PC-9 (cell line): ENCODE measurements at regions not wholly inside any gene's neighbourhood (a gene's known extent, or its start where the extent isn't known, plus 50 kb on each side); places are given as distances from the start of the nearest gene placed in this dataset.

Source experiments
- BruUV-seq: library from RNA; stranded (reverse); fragments of 400-500 nt; replicated peaks from 2 replicates; lab custom pipeline; 2021; lab: Mats Ljungman, UMichigan
- CTCF ChIA-PET: fragments of 300-600 bp; sonication (Branson Sonifier 250); formaldehyde crosslinking; loops from one replicate; lab custom pipeline; 2022; ENCODE audit warnings: antibody characterized with exemption; lab: Charles Lee
- POLR2A ChIA-PET: fragments of 300-600 bp; sonication (Branson Sonifier 250); formaldehyde crosslinking; loops from one replicate; lab custom pipeline; 2022; ENCODE audit warnings: antibody characterized with exemption; ENCODE audit not compliant: unreplicated experiment; lab: Charles Lee
- DNase-seq, 2 experiments: peaks; one replicate each; pipeline versions ENCODE4 v3.0.0 to v3.0.0-alpha.2; 2015 to 2022; ENCODE audit warnings: mixed read lengths in 1 of 2
- H2AFZ ChIP-seq: fragments of 200-600 bp; sonication (generic); 2 replicates; pipeline ENCODE4 v1.8.1; 2017; ENCODE audit warnings: antibody characterized with exemption
- H3F3A ChIP-seq: fragments of 200-600 bp; sonication (generic); 2 replicates; pipeline ENCODE4 v1.8.1; 2017; ENCODE audit warnings: antibody characterized with exemption, mild to moderate bottlenecking, low read depth; ENCODE audit not compliant: insufficient read depth
- H3K27ac ChIP-seq: fragments of 200-600 bp; sonication (generic); 2 replicates; pipeline ENCODE4 v1.6.1; 2016; ENCODE audit warnings: mixed run types
- H3K27me3 ChIP-seq: fragments of 200-600 bp; sonication (generic); 2 replicates; pipeline ENCODE4 v1.6.1; 2016; ENCODE audit warnings: low read depth, mixed run types; ENCODE audit not compliant: insufficient read depth
- H3K36me3 ChIP-seq: fragments of 200-600 bp; sonication (generic); 2 replicates; pipeline ENCODE4 v1.6.1; 2016; ENCODE audit warnings: low read depth, mixed run types
- H3K4me1 ChIP-seq: fragments of 200-600 bp; sonication (generic); replicated peaks from 2 replicates; pipeline ENCODE4 v1.6.1; 2016; ENCODE audit warnings: mixed run types; ENCODE audit not compliant: insufficient read depth
- H3K4me2 ChIP-seq: fragments of 200-600 bp; sonication (generic); 2 replicates; pipeline ENCODE4 v1.6.1; 2017; ENCODE audit warnings: mixed run types
- H3K4me3 ChIP-seq: fragments of 200-600 bp; sonication (generic); 2 replicates; pipeline ENCODE4 v1.6.1; 2016; ENCODE audit warnings: mixed run types
- H3K79me2 ChIP-seq: fragments of 200-600 bp; sonication (generic); 2 replicates; pipeline ENCODE4 v1.6.1; 2017; ENCODE audit warnings: low read depth, mixed run types
- H3K9me2 ChIP-seq: fragments of 200-600 bp; sonication (generic); 2 replicates; pipeline ENCODE4 v1.8.1; 2017; ENCODE audit warnings: mild to moderate bottlenecking; ENCODE audit not compliant: insufficient read depth
- H3K9me3 ChIP-seq: fragments of 200-600 bp; sonication (generic); 2 replicates; pipeline ENCODE4 v1.8.1; 2016; ENCODE audit warnings: low read depth; ENCODE audit not compliant: insufficient read depth
- H4K20me1 ChIP-seq: fragments of 200-600 bp; sonication (generic); 2 replicates; pipeline ENCODE4 v1.8.1; 2017; ENCODE audit not compliant: insufficient read depth
- EZH2 ChIP-seq: fragments of 200-600 bp; sonication (generic); IDR thresholded peaks from 2 replicates; pipeline ENCODE4 v1.8.0; 2017; ENCODE audit warnings: antibody characterized with exemption, low read depth
- intact Hi-C: fragments of 100-400 bp; cut with micrococcal nuclease; formaldehyde crosslinking; loops from one replicate; pipeline ENCODE4 v1.10.0; 2022; ENCODE audit not compliant: unreplicated experiment
- TF ChIP-seq, protein P1 (sequence below): fragments of 200-600 bp; sonication (generic); conservative IDR thresholded peaks from 2 replicates; pipeline ENCODE4 v1.6.1; 2017; ENCODE audit warnings: mixed run types, antibody characterized with exemption, mild to moderate bottlenecking, moderate library complexity

DNA sequence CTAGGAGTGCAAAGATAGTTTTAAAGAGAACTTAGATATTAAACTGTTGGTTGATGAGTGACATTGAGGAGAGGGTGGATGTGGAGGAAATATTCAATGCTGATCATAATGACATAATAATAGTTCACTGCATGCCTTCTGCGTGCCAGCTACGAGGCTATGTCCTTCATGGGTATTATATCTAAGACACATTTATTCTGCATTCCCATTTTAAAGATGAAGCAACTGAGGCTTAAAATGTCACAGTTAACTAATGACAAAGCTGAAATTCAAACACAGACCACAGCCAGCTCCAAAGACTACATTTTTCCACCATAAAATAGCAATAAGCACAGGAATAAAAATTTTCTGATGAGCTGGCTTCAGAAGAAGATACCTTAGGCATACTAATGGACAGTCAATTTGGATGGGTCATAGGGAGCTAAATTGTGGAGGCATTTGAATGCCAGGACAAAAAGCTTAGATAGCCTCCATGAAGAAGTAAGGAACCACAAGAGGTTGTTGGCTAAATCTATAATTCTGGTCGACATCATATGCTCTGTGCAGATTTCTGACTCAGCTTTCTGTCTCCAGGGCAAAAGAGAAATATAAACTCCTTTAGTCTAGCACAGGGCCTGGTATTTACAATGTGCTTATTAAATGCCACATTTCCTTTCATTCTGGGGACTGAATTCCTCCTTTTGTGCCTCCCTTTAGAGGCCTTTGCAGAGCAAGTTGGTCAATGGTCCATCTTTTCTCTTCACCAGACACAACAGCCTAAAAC is 71.2 kb upstream of the NRIP1 start:
- Histone ChIP-seq H3F3A (no peaks in the 10 kb centered on the region), H3K4me1 (peaks cover 9% of the 10 kb centered on the region; the same call in 1 of the 2 replicates), H3K4me3 (no peak overlapping the region), H3K4me2 (no peak overlapping the region), H3K36me3 (no peaks in the 10 kb centered on the region), H3K79me2 (no peaks in the 10 kb centered on the region), H2AFZ (no peak overlapping the region), H4K20me1 (no peaks in the 10 kb centered on the region), H3K27ac (no peak overlapping the region), H3K9me3 (no peaks in the 10 kb centered on the region), H3K9me2 (no peaks in the 10 kb centered on the region), H3K27me3 (no peaks in the 10 kb centered on the region)
- POLR2A ChIA-PET = no interaction called here
- no peak for DNase-seq
- intact Hi-C loops = no loop called here
- no TSS peak for BruUV-seq
- CTCF ChIA-PET = interaction anchor here (0.7 kb wide), 1 partner anchor 92 kb away, joined by 3 read pairs; no protein-coding TSS in a partner anchor
- TF ChIP-seq, protein P1, sequence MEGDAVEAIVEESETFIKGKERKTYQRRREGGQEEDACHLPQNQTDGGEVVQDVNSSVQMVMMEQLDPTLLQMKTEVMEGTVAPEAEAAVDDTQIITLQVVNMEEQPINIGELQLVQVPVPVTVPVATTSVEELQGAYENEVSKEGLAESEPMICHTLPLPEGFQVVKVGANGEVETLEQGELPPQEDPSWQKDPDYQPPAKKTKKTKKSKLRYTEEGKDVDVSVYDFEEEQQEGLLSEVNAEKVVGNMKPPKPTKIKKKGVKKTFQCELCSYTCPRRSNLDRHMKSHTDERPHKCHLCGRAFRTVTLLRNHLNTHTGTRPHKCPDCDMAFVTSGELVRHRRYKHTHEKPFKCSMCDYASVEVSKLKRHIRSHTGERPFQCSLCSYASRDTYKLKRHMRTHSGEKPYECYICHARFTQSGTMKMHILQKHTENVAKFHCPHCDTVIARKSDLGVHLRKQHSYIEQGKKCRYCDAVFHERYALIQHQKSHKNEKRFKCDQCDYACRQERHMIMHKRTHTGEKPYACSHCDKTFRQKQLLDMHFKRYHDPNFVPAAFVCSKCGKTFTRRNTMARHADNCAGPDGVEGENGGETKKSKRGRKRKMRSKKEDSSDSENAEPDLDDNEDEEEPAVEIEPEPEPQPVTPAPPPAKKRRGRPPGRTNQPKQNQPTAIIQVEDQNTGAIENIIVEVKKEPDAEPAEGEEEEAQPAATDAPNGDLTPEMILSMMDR = no peak
- TF ChIP-seq EZH2 = no peak

DNA sequence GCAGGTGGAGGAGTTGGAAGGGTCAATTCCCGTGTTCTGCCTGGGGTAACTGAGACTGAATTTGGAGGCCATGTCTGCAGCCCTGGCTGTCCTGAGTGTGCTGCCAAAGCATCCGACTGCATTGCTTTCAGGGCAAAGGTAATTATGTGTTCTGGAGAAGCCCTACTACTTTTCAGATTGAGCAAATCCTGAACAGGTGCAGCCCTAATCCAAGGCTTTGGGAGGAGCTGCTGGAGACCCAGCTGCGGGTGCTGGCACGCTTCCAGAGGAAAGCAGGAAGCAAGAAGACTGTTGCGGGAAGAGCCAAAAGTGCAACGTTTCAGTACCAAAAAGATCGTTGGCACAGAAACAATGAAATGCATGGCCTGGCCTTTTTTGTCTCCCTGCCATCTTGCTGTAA is 73.7 kb upstream of the NRIP1 start:
- Histone ChIP-seq H3K4me2 (no peak overlapping the region), H3K4me3 (no peak overlapping the region), H2AFZ (no peak overlapping the region), H3K36me3 (no peaks in the 10 kb centered on the region), H3K27ac (no peak overlapping the region), H3K79me2 (no peaks in the 10 kb centered on the region), H3K4me1 (peaks cover 9% of the 10 kb centered on the region; the same call in 1 of the 2 replicates), H4K20me1 (no peaks in the 10 kb centered on the region), H3F3A (no peaks in the 10 kb centered on the region), H3K9me3 (no peaks in the 10 kb centered on the region), H3K27me3 (no peaks in the 10 kb centered on the region), H3K9me2 (no peaks in the 10 kb centered on the region)
- ChIA-PET POLR2A (no interaction called here), CTCF (no interaction called here)
- BruUV-seq = no TSS peak
- no peak for TF ChIP-seq EZH2
- TF ChIP-seq, protein P1 = no peak
- intact Hi-C loops = no loop called here
- DNase-seq = no peak

DNA sequence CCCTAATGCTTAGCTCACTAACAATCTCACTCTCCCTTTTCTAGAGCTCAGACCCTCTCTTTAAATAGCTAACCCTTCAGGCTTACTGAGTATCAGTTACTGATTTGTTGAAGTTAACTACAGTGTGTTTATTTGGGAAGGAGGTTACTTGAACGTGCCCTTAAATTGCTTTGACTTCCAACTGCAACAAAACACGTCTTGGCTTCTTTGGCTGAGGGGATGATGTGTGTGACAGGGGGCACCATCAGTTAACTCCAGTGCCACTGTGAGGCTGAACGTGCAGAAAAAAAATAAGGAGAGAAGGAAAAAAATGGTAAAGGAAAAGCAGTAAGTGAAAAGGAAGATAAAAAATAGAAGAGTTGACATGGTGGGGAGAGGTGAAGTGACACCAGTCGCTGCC is 75.1 kb upstream of the NRIP1 start:
- Histone ChIP-seq H3K27ac (no peak overlapping the region), H3K4me1 (peaks cover 4% of the 10 kb centered on the region; the same call in 1 of the 2 replicates), H3K4me3 (no peak overlapping the region), H3K79me2 (no peaks in the 10 kb centered on the region), H2AFZ (no peak overlapping the region), H3K9me2 (no peaks in the 10 kb centered on the region; the same call in 1 of the 2 replicates), H3K27me3 (no peaks in the 10 kb centered on the region), H3F3A (no peaks in the 10 kb centered on the region), H3K36me3 (no peaks in the 10 kb centered on the region), H4K20me1 (no peaks in the 10 kb centered on the region), H3K9me3 (no peaks in the 10 kb centered on the region), H3K4me2 (no peak overlapping the region)
- ChIA-PET POLR2A (no interaction called here), CTCF (no interaction called here)
- TF ChIP-seq, protein P1 = no peak
- TF ChIP-seq EZH2 = no peak
- DNase-seq = no peak
- intact Hi-C loops = no loop called here
- BruUV-seq = no TSS peak
